GM18951 (cell line): ENCODE measurements at regions not wholly inside any gene's neighbourhood (a gene's known extent, or its start where the extent isn't known, plus 50 kb on each side); places are given as distances from the start of the nearest gene placed in this dataset.
"Not testable (repeated sequence)": the region's sequence is repeated elsewhere in the genome, so short reads cannot be mapped to it uniquely, and the experiment has no call there.

Experiments used
- POLR2A ChIP-seq: IDR thresholded peaks from 4 replicates; pipeline ENCODE4 v1.6.1; 2011; ENCODE audit warnings: mild to moderate bottlenecking; ENCODE audit not compliant: insufficient read length, insufficient read depth; ENCODE audit errors: extremely low read depth
- in situ Hi-C: fragments of 300-500 bp; cut with MboI; formaldehyde crosslinking; loops from one replicate; pipeline ENCODE4 v1.12.0; 2022; ENCODE audit warnings: low sequenced_read_pairs, mixed read lengths, inconsistent platforms; ENCODE audit not compliant: unreplicated experiment

GRCh38 chr5:166904571-166904970, 1386.9 kb upstream of the WWC1 start:
- in situ Hi-C loops, result no loop called here

GRCh38 chr5:166906991-166907713, 1384.3 kb upstream of the WWC1 start:
- in situ Hi-C loops, result no loop called here
- no peak for TF ChIP-seq POLR2A

More at GRCh38 chr5:166904571-166904970, 1386.9 kb upstream of the WWC1 start:
- no peak for TF ChIP-seq POLR2A

GRCh38 chr5:166909040-166909439, 1382.4 kb upstream of the WWC1 start:
- in situ Hi-C loops, result no loop called here
- no peak for TF ChIP-seq POLR2A

GRCh38 chr5:166909926-166910325, 1381.5 kb upstream of the WWC1 start:
- in situ Hi-C loops, result no loop called here
- no peak for TF ChIP-seq POLR2A

- in situ Hi-C loops, result no loop called here
- TF ChIP-seq POLR2A, result no peak
Measured at GRCh38 chr5:166910995-166911394, 1380.5 kb upstream of the WWC1 start.

GRCh38 chr5:166916021-166916420, 1375.4 kb upstream of the WWC1 start:
- in situ Hi-C loops, result no loop called here
- TF ChIP-seq POLR2A, result no peak

- in situ Hi-C loops, result no loop called here
- no peak for TF ChIP-seq POLR2A
Measured at GRCh38 chr5:166926138-166926537, 1365.3 kb upstream of the WWC1 start.

- in situ Hi-C loops, result not testable (repeated sequence)
Measured at GRCh38 chr5:166926806-166927475, 1364.5 kb upstream of the WWC1 start.

GRCh38 chr5:166936351-166936750, 1355.1 kb upstream of the WWC1 start:
- no peak for TF ChIP-seq POLR2A
- in situ Hi-C loops, result no loop called here

GRCh38 chr5:166938071-166938470, 1353.4 kb upstream of the WWC1 start:
- TF ChIP-seq POLR2A, result no peak
- in situ Hi-C loops, result no loop called here

GRCh38 chr5:166942948-166943347, 1348.5 kb upstream of the WWC1 start:
- in situ Hi-C loops, result no loop called here
- no peak for TF ChIP-seq POLR2A

- in situ Hi-C loops, result no loop called here
- TF ChIP-seq POLR2A, result no peak
Measured at GRCh38 chr5:166947045-166947444, 1344.4 kb upstream of the WWC1 start.

GRCh38 chr5:166948679-166949078, 1342.8 kb upstream of the WWC1 start:
- in situ Hi-C loops, result no loop called here

GRCh38 chr5:166952048-166952447, 1339.4 kb upstream of the WWC1 start:
- no peak for TF ChIP-seq POLR2A
- in situ Hi-C loops, result no loop called here

More at GRCh38 chr5:166948679-166949078, 1342.8 kb upstream of the WWC1 start:
- no peak for TF ChIP-seq POLR2A
